GM18867 (cell line): ENCODE measurements at regions not wholly inside any gene's neighbourhood (a gene's known extent, or its start where the extent isn't known, plus 50 kb on each side); places are given as distances from the start of the nearest gene placed in this dataset.
"Not testable (repeated sequence)": the region's sequence is repeated elsewhere in the genome, so short reads cannot be mapped to it uniquely, and the experiment has no call there.

ENCODE experiments used
- ATAC-seq: cut with Tn5 transposase; IDR thresholded peaks from one replicate; pipeline ENCODE4 v1.9.1; 2021; ENCODE audit warnings: mild to moderate bottlenecking, moderate library complexity; ENCODE audit not compliant: unreplicated experiment

DNA sequence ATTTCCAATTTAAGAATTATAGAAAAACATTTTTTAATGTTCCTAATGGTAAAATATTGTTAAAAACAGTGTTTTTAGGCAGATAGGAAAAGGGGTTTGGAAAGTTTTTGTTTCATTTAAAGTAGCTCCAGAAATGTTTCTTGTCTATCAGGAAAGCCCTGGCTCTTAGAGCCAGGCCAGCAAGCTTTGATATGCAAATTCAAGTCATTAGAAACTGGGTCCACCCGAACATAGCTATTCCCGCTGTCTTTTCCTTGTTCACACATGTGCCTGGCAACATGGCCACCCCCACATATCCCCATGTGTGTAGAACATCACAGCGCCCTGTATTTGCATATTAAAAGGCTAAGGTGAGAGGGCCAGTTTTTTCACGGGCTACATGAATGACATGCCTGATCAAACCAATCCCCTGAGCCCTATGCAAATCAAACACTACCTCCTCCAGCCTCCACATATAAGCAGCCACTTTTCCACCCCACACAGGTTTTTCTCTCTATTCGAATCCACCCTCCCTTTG lies 925.3 kb upstream of the CDH10 start:
- no peak for ATAC-seq

DNA sequence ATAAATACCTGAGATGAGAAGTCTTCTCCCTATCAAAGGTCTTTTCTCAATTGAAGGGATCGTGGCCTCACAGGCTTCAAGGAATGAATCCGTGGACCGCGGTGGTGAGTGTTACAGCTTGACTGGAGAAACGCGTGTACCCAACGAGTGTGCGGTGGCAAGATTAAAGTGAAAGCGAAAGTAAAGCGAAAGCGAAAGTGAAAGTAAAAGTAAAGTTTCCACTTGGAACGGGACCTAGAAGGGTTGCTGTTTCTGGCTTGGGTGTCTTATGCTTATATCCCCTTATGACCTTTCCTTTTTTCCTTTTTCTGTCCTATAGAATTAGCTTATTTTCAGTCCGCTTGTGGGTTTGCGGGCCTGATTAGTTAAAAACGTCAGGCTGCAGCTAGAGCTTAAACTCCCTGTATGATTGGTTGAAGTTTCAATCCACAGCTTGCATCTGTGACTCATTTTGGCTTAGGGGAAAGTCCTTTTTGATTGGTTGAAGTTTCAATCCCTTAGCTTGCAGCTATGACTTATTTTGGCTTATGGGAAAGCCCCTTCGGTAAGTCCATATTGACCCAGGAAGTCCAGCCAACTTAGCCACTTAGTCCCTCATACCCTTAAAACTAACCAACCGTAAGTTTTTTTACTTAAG lies 924.3 kb upstream of the CDH10 start:
- no peak for ATAC-seq

DNA sequence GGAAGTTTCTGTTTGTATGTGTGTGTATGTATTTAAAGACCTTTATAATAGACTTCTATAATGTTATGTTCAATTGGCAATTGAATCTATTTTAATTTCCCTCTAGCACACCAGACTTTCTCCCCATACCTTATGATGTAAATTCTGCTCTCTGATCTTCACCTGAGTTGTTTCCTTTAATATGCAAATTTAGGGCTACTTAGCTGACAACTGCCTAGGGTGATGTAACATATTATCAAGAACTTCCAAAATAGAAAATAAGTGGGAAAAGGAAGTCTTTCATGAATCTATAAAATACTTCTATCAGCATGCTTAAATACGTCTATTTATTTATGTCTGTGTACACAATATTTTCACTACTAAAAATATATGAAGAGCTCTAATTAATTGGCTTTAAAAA lies 923.5 kb upstream of the CDH10 start:
- ATAC-seq = no peak

DNA sequence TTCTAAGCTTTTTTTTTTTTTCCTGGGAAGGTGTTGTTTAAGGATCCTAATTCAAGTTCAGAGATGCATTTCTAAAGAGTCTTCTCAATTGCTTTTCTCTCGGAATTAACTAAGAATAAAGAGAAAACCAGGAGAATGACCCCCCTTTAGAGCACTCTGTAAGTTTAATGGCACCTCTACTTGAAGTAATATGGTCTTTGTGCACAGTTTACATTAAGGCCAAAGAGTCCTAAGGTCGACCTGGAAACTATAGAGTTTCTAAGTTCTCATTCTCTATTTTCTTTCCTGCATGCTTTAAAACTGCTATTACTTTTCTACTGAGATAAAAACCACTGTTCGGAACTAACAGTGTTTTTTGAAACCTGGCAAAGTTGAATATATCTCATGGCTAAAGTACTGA lies 923.1 kb upstream of the CDH10 start:
- no peak for ATAC-seq

DNA sequence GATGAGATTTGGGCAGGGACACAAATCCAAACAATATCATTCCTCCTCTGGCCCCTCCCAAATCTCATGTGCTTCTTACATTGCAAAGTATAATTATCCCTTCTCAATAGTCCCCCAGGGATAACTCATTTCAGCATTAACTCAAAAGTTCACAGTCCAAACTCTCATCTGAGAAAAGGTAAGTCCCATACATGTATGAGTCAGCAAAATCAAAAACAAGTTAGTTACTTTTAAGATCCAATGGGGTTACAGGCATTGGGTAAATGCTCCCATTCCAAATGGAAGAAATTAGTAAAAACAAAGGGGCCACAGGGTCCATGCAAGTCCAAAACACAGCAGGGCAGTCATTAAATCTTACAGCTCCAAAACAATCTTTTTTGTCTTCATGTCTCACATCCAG lies 917.9 kb upstream of the CDH10 start:
- no peak for ATAC-seq

DNA sequence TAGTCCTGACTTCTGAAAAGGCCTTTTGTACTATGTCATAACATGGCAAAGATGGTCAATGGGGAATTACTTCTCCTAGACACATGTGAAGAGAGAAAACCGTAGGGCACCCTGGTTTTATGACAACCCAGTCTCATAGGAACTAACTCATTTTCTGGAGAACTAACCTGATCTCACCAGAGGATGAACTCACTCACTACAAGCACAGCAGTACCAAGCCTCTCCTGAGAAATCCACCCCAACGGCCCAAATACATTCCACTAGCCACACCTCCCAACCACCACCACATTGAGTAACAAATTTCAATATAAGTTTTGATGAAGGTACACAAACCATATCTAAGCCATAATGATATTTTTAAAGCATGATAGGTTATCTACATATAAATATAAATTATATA lies 909.3 kb upstream of the CDH10 start:
- no peak for ATAC-seq

DNA sequence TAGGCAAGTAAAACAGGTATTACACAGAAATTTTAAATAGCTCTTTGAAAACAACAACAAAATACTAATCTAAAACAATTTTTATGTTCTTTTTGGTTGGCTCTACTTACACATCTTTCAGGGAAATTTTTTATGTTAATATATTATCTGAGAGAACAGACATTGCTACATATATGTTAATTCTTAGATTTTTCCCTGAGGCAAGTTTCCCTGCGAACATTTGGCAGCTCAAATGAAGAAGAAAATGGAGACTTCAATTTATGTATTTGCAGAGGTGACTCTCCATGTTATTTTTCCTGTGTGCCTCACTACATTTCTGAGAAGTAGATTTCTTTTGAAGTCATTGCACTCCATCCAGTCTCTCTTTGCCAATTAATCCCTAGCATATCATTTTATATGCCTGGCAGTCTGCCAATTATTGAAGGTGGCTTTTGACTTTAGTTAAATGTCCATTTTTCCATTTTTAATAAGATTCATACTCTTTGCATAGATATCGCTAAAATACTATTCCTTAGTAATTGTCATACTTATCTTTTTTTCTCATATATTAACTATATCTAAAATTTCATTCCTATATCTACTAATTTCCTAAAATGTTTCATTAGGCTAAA lies 908.2 kb upstream of the CDH10 start:
- ATAC-seq = no peak

DNA sequence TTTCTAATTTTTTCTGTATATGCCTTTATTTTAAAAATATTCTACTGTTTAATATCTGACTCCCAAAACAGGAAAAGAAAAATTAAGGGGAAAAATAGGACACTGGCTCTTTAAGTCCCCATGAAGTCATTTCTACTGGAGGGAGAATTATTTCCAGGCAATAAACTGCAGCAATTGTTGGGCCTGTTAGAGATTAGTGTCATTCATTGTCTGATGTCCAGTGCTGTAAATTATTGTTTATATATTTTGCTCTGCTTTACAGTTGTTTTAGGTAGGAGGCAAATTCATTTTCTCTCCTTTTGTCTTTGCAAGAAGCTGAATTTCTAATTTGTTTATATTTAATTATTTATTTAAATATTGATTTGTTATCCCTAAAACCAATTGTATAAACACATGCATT lies 906.0 kb upstream of the CDH10 start:
- ATAC-seq = no peak

DNA sequence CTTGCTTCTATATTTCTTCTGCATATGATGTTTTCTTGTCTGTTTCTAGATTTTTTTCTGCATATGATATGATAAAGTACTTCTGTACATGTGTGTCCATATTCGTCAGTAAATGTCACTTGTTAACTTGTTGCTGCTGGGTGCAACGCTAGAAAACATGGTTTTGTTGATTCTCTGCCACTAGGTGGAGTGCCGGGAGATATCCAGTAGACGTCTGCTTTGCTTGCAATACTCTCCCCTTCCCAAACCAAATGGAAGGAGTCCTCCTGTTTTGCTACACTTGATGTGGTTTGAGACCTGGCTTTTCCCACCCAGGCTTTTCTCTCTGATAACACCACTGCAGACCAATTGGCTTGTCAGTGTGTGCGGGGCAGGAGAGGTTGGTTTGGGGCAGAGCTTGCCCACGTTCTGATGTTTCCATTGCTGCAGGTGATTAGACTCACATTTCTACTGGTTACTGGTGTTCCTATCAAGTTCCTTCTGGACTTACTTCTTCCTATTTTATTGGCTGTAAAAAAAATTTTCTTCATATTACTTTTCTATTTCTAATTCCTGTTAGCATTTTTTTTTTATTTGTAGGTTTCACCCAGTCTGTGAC lies 900.0 kb upstream of the CDH10 start:
- ATAC-seq = peak; percentile 65

DNA sequence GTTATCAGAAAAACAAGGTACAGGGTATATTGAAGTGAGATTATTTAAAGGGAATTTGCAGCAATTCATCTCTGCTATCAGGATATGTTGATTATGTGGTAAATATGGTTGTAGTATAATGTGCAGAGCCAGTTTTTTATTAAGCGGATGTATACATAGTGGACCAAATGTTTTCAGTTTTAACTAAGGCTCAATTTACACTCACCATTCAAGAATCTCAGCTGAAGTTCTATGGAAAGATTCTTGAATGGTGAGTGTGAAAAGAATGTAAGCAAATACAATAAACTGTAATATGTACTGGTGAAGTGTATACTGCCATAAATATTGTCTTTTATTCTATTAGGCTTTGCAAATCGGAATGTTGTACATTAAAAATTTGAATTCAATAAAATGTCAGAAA lies 895.9 kb upstream of the CDH10 start:
- ATAC-seq = no peak

DNA sequence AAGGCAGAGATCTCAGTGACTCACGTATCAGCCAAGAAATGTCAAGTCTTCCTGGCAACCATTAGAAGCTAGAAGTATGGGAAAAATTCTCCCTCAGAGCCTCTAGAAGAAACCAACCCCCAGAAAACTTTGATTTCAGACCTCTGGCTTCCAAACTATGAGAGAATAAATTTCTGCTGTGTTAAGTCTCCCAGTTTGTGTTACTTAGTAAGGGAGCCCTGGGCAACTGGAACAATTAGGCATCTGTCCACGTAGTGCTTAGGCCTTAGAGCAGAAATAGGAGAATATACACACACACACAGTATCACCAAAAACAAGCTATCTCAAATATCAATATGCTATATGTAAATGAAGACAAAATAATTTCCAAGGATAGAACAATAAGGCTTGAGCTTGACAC lies 894.8 kb upstream of the CDH10 start:
- no peak for ATAC-seq

DNA sequence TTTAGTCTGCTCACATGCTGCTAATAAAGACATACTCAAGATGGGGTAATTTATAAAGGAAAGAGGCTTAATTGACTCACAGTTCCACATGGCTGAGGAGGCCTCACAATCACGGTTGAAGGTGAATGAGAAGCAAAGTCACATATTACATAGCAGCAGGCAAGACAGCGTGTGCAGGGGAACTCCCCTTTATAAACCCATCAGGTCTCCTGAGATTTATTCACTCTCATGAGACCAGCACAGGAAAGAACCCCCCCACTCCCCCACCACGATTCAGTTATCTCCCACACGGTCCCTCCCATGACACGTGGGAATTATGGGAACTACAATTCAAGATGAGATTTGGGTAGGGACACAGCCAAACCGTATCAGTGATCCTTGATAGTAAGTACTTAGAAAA lies 891.7 kb upstream of the CDH10 start:
- ATAC-seq = not testable (repeated sequence)

DNA sequence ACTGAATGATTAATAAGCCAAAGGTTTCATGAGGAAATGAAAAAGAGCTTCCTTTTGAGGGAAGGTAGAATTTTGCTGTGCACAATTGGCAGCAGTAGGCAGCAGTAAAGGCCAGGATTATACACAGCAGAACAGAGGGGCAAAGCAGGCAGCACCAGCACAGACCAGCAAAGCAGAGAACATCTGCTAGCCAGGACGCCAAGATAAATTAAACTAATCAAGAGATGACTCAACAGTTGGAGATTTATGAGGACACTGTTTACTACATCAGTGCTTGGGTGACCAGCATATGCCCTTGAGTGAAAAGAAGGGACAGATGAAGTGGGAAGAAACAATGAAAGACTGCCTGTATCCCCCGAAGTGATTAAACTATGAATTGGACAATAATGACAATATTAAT lies 871.4 kb upstream of the CDH10 start:
- no peak for ATAC-seq

DNA sequence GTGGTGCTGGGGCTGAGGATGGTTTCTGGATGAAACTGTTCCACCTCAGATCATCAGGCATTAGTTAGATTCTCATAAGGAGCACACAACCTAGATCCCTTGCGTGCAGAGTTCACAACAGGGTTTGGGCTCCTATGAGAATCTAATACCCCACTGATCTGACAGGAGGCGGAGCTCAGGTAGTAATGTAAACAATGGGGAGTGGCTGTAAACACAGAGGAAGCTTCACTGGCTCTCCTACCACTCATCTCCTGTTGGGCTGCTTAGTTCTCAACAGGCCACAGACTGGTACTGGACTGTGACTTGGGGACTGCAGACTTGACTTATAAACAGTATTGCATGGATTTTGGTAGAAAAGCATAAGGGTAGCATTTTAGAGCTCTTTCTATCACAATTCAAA lies 870.7 kb upstream of the CDH10 start:
- no peak for ATAC-seq

DNA sequence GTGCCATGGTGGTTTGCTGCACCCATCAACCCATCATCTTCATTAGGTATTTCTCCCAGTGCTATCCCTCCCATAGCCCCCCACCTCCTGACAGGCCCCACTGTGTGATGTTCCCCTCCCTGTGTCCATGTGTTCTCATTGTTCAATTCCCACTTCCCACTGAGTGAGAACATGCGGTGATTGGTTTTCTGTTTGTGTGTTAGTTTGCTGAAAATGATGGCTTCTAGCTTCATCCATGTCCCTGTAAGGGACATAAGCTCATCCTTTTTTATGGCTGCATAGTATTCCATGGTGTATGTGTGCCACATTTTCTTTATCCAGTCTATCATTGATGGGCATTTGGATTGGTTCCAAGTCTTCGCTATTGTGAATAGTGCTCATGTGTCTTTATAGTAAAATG lies 865.9 kb upstream of the CDH10 start:
- not testable (repeated sequence) for ATAC-seq

DNA sequence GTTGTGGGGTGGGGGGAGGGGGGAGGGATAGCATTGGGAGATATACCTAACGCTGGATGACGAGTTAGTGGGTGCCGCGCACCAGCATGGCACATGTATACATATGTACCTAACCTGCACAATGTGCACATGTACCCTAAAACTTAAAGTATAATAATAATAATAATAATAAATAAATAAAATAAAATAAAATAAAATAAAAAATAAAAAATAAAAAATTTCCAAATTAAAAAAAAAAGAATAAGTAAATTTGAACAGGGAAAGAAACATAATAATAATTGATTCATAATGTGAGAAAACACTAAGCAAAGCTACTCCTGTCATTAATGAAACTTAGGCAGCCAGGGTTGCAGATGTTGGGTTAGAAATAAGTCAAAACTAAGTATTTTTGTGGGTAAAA lies 863.2 kb upstream of the CDH10 start:
- not testable (repeated sequence) for ATAC-seq

DNA sequence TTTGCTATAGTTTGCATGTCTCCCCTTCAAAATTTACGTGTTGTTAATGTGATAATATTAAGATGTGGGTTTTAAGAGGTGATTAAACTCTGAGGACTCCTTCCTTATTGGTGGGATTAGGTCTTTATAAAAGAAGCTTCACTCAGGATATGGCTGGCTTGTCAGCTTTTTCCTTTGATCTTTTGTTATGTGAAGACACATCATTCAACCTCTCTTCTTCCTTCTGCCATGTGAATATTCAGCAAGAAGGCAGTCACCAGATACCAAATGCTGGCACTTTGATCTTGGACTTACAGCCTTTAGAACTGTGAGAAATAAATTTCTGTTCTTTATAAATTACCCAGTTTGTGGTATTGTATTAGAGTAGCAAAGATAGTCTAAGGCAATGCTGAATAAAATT lies 855.9 kb upstream of the CDH10 start:
- ATAC-seq = no peak

DNA sequence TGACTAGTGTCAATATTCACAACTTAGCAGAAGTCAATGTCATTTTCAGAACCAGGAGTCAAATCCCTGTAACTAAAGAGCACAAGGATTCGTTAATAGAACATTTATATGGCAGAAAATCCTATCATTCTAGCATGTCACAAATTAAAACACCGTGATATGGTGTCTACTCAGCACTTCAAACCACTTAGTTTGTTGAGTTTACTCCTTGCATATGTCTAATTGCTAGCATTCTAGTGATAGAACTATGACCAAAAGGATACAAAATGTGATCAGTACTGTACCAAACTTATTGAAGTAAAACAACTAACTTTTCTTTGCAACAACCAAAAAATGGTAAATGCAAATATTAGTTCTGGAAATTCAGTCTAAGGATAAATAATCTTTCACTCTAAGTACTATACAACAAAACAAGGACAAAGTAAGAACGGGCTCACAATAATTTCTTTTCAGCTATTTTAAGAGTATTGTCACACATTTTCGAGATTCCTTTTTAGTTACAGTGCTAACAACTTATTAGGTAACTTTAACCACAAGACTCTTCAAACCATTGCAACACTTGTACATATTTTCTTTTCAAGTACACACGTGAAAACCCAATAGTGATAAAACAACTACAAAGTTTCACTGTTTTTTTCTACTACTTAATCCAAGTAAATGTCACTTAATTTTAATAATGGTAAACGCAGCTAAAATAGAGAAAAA lies 845.2 kb upstream of the CDH10 start:
- ATAC-seq = no peak

DNA sequence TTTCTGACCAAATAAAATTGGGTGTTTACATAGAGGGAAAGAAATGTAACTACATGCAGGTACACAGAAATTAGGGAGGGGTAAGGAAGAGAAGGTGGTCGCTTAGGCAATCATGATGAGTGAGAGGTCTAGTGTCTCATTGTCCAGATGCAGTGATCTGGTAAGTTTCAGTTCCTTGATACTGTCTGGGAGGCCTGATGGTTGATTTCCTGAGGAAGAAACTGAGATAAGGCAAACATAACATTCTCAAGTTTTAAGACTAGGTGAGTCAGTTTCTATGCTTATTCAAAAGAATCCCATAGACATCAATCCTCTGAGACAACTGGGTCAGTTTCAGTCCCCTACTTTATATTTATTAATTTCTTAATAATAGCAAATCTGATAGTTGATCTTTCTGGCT lies 843.3 kb upstream of the CDH10 start:
- no peak for ATAC-seq

DNA sequence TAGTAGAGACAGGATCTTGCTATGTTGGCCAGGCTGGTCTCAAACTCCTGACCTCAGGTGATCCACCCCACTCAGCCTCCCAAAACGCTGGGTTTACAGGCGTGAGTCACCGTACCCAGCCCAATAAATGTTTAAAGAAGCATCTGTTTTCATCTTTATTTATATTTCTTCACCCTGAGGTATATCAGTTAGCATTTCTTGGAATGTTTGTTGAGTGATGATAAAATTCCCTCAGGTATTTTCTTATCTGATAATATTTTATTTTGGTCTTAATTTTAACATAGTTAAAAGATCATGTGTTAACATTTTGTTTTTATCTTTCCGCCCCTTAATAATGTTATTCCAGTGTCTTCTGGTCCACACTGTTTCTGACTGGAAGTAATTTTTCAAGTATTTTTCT lies 839.6 kb upstream of the CDH10 start:
- no peak for ATAC-seq

DNA sequence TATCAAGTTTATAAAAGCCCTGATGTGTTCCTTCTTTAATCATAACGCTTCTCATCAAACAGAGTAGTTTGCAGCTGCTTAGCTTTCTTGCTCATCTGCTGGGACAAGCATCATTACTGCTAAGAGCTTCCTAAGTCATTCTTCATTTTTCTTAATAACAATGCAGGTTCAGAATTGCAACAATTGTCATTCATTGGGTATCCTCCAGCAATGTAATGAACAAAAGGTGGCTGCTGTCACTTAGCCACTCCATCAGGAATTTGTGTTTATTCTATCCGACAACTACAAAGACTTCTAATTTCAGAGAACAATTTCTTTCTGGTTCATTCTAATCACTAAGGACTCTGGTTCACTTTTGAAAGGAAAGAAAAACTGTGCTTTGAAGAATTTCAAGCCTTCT lies 836.7 kb upstream of the CDH10 start:
- no peak for ATAC-seq

DNA sequence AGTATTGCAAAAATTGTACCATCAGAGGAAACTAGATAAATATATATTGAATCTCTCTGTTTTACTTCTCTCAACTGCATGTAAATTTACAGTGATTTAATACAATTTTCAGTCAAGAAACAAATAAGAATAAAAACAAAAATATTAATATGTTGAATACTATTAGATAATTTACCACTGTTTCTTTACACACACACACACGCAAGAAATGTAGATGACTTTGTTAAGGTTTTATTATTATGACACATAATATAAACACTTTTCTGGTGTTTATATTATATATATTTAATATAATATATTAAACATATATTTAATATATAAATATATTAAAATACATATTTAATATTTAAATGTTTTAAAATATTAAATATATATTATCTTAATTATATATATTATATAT lies 814.3 kb upstream of the CDH10 start:
- ATAC-seq = no peak
